Uterus (tissue), 2 donors: ENCODE measurements at regions not wholly inside any gene's neighbourhood (a gene's known extent, or its start where the extent isn't known, plus 50 kb on each side); places are given as distances from the start of the nearest gene placed in this dataset.

Experiments
- CTCF ChIP-seq, 4 experiments: fragments of 200-600 bp in 2 of 4; fragments of 450-650 bp in 2 of 4; sonication (generic) in 2 of 4; IDR thresholded peaks; one replicate each; pipeline ENCODE4 v1.5.1; 2016 to 2019; ENCODE audit warnings: antibody characterized with exemption in 4 of 4, mild to moderate bottlenecking in 2 of 4, moderate library complexity in 1 of 4
- POLR2A ChIP-seq, 2 donors: fragments of 450-650 bp; IDR thresholded peaks; one replicate each; pipeline ENCODE4 v1.6.1; 2016; ENCODE audit warnings: antibody characterized with exemption in 2 of 2, mild to moderate bottlenecking in 1 of 2, moderate library complexity in 1 of 2

GRCh38 chr6:26254724-26255123, 110.3 kb upstream of the BTN3A2 start:
- no peak for TF ChIP-seq POLR2A (IDR thresholded peaks at IDR 0.05)
- TF ChIP-seq CTCF (IDR thresholded peaks at IDR 0.05) = no peak
